ENCODE measurements at regions not wholly inside any gene's neighbourhood (a gene's known extent, or its start where the extent isn't known, plus 50 kb on each side); places are given as distances from the start of the nearest gene placed in this dataset.

- no peak for TF ChIP-seq CTCF (IDR thresholded peaks at IDR 0.05; ENCODE audit: low read depth, low read length)
- H3K4me1 ChIP-seq, result no peaks in the 10 kb centered on the region
- DNase-seq, result no peak
- no peaks in the 10 kb centered on the region for H3K36me3 ChIP-seq
- no peak overlapping the region for H3K4me3 ChIP-seq (ENCODE audit: low read depth, low read length)
- no peaks in the 10 kb centered on the region for H3K27me3 ChIP-seq
- peaks cover 2% of the 10 kb centered on the region; the same call in 1 of the 2 replicates for H3K9me3 ChIP-seq
Measured at GRCh38 chr9:134575901-134576176, 65.8 kb upstream of the COL5A1 start.

GRCh38 chr9:134585021-134585561 lies 56.5 kb upstream of the COL5A1 start:
- Histone ChIP-seq H3K4me1 (no peaks in the 10 kb centered on the region), H3K4me3 (ENCODE audit: low read depth, low read length) (no peak overlapping the region), H3K36me3 (no peaks in the 10 kb centered on the region), H3K27me3 (no peaks in the 10 kb centered on the region), H3K9me3 (peaks cover 3% of the 10 kb centered on the region; the same call in 1 of the 2 replicates)
- no peak for DNase-seq
- no peak for TF ChIP-seq CTCF (IDR thresholded peaks at IDR 0.05; ENCODE audit: low read depth, low read length)

DNA sequence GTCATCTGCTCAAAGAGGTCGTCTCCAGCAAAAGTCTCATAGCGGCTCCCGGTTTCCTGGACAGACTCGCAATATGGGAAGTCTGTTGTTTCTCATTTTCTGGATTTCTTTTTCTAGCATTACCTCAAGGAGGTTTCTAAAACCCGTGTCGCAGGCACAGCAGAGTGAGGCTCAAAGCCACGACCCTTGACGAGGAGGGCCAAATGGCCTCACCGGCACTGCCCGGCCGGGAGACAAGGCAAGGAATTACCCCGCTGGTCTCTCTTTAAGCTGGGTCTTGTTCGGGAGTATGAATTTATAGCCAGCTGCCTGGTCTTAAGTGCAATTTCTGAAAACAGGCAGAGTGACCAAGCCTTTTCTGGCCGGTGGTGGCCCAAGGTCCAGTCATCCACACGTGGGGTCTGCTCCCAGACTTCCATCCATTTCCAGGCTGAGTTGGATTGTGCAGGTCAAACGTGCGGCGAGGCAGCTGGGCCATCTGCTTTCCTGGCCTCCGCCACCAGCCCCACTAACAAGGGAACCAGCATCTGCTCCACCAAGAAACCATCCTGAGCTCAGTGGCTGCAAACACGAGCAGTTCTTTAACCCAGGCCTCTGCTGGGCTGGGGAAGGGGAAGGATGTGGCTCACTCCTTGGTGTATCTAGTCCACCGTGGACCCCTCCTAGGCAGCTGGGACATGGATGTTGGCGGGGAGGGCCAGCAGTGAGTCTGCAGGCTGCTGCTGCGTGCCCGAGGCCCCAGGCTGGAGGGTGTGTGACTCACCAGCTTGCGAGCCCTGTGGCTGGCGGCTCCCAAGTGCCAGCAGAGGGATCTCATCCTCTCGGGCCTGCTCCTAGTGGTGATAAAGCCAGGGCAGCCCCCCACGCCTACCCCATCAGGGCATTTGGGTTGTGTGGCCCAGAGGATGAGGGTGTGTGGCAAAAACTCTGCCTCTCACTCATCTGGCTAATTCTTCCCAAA lies 55.6 kb upstream of the COL5A1 start:
- no peaks in the 10 kb centered on the region for H3K9me3 ChIP-seq
- peak; percentile 67 for DNase-seq

GRCh38 chr9:134589748-134590147 lies 51.9 kb upstream of the COL5A1 start:
- H3K36me3 ChIP-seq, result no peaks in the 10 kb centered on the region
- no peak overlapping the region for H3K4me3 ChIP-seq (ENCODE audit: low read depth, low read length)
- H3K9me3 ChIP-seq, result no peaks in the 10 kb centered on the region
- DNase-seq, result no peak
- no peaks in the 10 kb centered on the region for H3K27me3 ChIP-seq
- no peak for TF ChIP-seq CTCF (IDR thresholded peaks at IDR 0.05; ENCODE audit: low read depth, low read length)
- no peaks in the 10 kb centered on the region for H3K4me1 ChIP-seq

More for the DNA sequence above, 55.6 kb upstream of the COL5A1 start:
- Histone ChIP-seq H3K36me3 (no peaks in the 10 kb centered on the region), H3K4me1 (no peaks in the 10 kb centered on the region), H3K27me3 (no peaks in the 10 kb centered on the region), H3K4me3 (ENCODE audit: low read depth, low read length) (no peak overlapping the region)
- peak; percentile 13; the same call in 1 of the 2 replicates for TF ChIP-seq CTCF (IDR thresholded peaks at IDR 0.05; ENCODE audit: low read depth, low read length)

DNA sequence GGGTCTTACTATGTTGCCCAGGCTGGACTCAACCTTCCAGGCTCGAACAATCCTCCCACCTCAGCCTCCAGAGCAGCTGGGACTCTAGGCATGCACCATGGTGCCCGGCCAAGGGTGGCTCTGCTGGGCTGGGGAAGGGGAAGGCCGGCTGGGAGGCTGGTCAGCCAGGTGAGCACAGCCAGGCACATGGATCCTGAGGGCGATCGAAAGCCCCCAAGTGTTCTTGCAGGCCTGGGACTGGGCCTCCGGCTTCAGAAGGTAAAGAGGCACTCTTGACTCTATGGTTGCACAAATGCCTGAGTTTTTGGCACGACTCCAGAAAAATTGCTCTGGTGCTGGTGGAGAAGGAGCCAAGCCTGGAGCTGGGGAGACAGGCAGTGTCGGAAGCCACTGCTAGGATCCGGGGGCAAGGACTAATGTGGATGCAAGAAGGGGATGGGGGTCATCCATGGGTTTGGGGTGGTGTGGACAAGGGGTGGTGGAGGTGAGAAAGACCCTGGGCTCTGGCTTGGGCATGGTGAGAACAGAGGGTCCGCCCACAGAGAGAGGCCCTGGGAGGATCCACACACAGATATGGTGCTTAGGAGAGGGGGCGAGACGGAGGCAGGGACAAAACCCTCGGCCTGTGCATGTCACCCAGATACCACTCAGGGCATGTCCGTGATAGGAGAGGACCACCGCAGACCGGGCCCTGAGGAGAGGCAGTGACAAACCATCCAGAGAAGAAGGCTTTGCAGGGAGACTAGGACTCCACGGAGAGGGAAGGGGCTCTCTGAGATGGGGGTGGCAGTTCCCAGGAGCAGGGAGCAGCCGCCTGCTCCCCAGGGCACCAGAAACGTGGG lies 51.1 kb upstream of the COL5A1 start:
- no peaks in the 10 kb centered on the region for H3K4me1 ChIP-seq
- no peaks in the 10 kb centered on the region for H3K9me3 ChIP-seq
- no peaks in the 10 kb centered on the region for H3K27me3 ChIP-seq
- no peak for TF ChIP-seq CTCF (IDR thresholded peaks at IDR 0.05; ENCODE audit: low read depth, low read length)
- peak; percentile 61 for DNase-seq
- H3K36me3 ChIP-seq, result no peaks in the 10 kb centered on the region
- no peak overlapping the region for H3K4me3 ChIP-seq (ENCODE audit: low read depth, low read length)
